BLaER1 (cell line): ENCODE measurements at regions not wholly inside any gene's neighbourhood (a gene's known extent, or its start where the extent isn't known, plus 50 kb on each side); places are given as distances from the start of the nearest gene placed in this dataset.
A peak's percentile ranks its signal among the peaks of the same experiment; 100 is the strongest.

ENCODE experiments used
- H3K27ac ChIP-seq: shearing (Covaris generic); formaldehyde crosslinking; 2 replicates; pipeline ENCODE4 v1.8.1; 2022
- H3K27me3 ChIP-seq: shearing (Covaris generic); formaldehyde crosslinking; 2 replicates; pipeline ENCODE4 v1.8.1; 2022
- H3K36me3 ChIP-seq: shearing (Covaris generic); formaldehyde crosslinking; 2 replicates; pipeline ENCODE4 v1.8.1; 2022
- H3K4me1 ChIP-seq: shearing (Covaris generic); formaldehyde crosslinking; 2 replicates; pipeline ENCODE4 v1.8.1; 2022
- H3K4me2 ChIP-seq: shearing (Covaris generic); formaldehyde crosslinking; 2 replicates; pipeline ENCODE4 v1.8.1; 2022
- H3K4me3 ChIP-seq: shearing (Covaris generic); formaldehyde crosslinking; 2 replicates; pipeline ENCODE4 v1.8.1; 2022
- H3K9ac ChIP-seq: shearing (Covaris generic); formaldehyde crosslinking; 2 replicates; pipeline ENCODE4 v1.8.1; 2022
- H3K9me3 ChIP-seq: shearing (Covaris generic); formaldehyde crosslinking; 2 replicates; pipeline ENCODE4 v1.8.1; 2022
- H4K20me1 ChIP-seq: shearing (Covaris generic); formaldehyde crosslinking; 2 replicates; pipeline ENCODE4 v1.8.1; 2022
- Cebpa-rat ChIP-seq: shearing (Covaris generic); IDR thresholded peaks from 2 replicates; pipeline ENCODE4 v1.8.1; 2022

DNA sequence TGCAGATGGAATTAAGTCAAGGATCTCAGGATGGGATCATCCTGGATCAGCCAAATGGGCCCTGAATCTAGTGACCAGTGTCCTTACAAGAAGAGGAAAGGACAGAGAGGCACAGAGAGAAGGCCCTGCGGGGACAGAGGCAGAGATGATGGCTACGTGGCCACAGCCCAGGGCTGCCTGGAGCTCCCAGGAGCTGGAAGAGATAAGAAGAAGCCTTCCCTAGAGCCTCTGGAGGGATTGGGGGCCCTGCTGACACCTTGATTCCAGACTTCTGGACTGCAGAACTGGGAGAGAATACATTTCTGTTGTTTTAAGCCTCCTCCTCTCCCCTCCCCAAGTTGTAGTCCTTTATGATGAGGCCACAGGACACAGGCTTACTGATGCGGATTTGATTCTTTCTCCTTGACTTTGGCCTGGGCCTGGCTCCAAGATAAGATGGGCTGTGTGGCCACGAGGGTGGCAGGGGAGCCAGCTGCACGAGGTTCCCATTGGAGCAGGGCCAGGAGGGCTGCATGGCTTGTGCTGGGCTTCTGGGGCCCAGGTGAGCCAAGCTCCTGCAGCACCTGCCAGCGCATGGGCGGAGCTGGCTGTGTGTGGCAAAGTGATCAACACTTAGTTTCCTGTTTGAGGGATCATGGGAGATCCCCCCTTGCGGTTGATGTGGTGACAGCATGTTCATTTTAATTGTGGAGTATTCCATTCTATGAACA is 146.1 kb downstream of the IRF8 start:
- H4K20me1 ChIP-seq: no peaks in the 10 kb centered on the region

GRCh38 chr16:86045591-86045971 is 146.6 kb downstream of the IRF8 start:
- H3K27me3 ChIP-seq: no peaks in the 10 kb centered on the region
- H3K4me1 ChIP-seq: peaks cover 84% of the 10 kb centered on the region
- no peak overlapping the region for H3K9ac ChIP-seq
- H3K4me2 ChIP-seq: peak overlapping the region; percentile 84
- H3K27ac ChIP-seq: no peak overlapping the region; the same call in 1 of the 2 replicates
- no peaks in the 10 kb centered on the region for H3K36me3 ChIP-seq
- no peak for TF ChIP-seq Cebpa-rat
- H3K4me3 ChIP-seq: no peak overlapping the region
- H3K9me3 ChIP-seq: no peaks in the 10 kb centered on the region
- H4K20me1 ChIP-seq: no peaks in the 10 kb centered on the region

More for the DNA sequence above, 146.1 kb downstream of the IRF8 start:
- H3K36me3 ChIP-seq: no peaks in the 10 kb centered on the region
- peaks cover 90% of the 10 kb centered on the region for H3K4me1 ChIP-seq
- no peak overlapping the region for H3K4me3 ChIP-seq
- no peak overlapping the region for H3K9ac ChIP-seq
- H3K9me3 ChIP-seq: no peaks in the 10 kb centered on the region
- no peak overlapping the region for H3K27ac ChIP-seq
- TF ChIP-seq Cebpa-rat: no peak
- H3K27me3 ChIP-seq: no peaks in the 10 kb centered on the region
- peak overlapping the region; percentile 84 for H3K4me2 ChIP-seq

DNA sequence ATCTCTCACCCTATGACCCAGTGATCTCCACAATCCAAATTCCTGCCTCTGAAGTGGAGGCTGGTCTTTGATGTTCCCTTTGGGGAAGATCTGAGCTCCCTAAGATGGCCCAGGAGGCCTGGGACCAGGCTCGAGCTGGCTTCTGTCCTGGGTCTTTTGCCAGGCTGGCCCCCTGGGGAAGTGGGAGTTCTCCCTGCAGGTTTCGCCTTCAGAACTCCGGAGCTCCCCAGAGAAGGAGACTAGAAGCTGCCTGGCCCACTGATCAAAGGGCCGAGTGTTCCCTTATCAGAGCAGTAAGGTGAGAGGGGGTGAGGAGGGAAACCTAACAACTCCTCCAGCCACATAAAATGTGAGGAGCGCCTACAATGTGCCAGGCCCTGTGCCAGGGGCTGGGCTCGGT is 147.1 kb downstream of the IRF8 start:
- Histone ChIP-seq H4K20me1 (no peaks in the 10 kb centered on the region), H3K27me3 (no peaks in the 10 kb centered on the region), H3K4me3 (no peak overlapping the region), H3K4me1 (peaks cover 80% of the 10 kb centered on the region), H3K27ac (no peak overlapping the region; the same call in 1 of the 2 replicates), H3K9me3 (no peaks in the 10 kb centered on the region), H3K36me3 (no peaks in the 10 kb centered on the region), H3K4me2 (peak overlapping the region; percentile 84), H3K9ac (0 out of 2 replicates have a peak overlapping the region, but pooled peaks have one; percentile 34)
- TF ChIP-seq Cebpa-rat: no peak

DNA sequence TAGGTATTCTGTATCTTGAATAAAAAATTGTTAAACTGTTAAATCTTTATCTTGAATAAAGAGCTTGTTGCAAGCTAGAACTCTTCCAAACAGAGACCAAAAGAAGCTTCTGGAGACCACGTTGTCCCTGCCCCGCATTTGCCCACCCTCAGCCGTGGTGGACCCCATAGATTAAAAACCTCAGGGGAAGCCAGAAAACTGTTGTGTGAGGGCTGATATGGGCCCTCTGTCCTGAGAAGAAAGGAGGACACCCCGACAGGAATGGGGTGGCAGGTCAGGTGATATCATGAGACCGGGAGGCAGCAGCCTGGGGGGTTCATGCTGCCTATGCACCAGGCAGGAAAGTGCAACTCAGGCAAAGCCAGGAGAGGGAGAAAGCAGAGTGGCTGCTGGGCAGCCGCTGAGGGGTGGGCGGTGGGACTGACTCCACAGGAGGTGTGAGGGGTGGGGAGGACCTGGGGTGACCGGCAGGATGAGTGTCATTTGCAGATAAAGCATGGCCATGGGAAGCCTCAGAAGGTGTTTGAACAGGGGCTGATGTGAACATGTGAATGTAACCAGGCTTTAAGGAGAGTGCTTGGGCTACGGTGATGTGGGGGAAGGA is 147.8 kb downstream of the IRF8 start:
- Histone ChIP-seq H3K9me3 (no peaks in the 10 kb centered on the region), H3K27ac (no peak overlapping the region), H3K4me3 (no peak overlapping the region), H3K27me3 (no peaks in the 10 kb centered on the region), H3K36me3 (no peaks in the 10 kb centered on the region), H3K9ac (no peak overlapping the region), H3K4me2 (peak overlapping the region; percentile 84), H4K20me1 (no peaks in the 10 kb centered on the region), H3K4me1 (peaks cover 72% of the 10 kb centered on the region)
- no peak for TF ChIP-seq Cebpa-rat

DNA sequence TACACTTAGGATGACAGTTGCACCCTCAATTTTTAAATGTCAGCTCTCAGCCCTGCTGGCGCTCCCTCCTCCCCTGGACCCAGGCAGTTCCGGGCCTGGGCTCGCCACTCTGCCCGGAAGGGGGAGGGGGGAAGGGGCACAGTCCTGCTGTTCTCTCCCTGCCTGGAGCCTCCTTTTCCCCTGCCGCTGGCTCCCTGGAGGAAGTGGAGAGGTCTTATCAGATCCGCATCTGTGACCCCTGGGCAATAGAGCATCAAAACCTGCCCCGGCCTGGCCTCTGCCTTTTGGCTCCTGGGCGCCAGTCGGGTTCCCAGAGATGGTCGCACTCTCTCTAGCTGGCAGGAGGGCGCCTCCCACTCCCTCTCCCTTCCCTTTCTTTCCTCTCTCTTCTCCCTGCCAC is 149.3 kb downstream of the IRF8 start:
- H3K4me1 ChIP-seq: peaks cover 58% of the 10 kb centered on the region
- no peak overlapping the region for H3K4me3 ChIP-seq
- no peaks in the 10 kb centered on the region for H3K27me3 ChIP-seq
- H3K4me2 ChIP-seq: peak overlapping the region; percentile 84
- TF ChIP-seq Cebpa-rat: no peak
- H3K36me3 ChIP-seq: no peaks in the 10 kb centered on the region
- no peak overlapping the region for H3K9ac ChIP-seq
- H3K27ac ChIP-seq: no peak overlapping the region
- no peaks in the 10 kb centered on the region for H4K20me1 ChIP-seq
- H3K9me3 ChIP-seq: no peaks in the 10 kb centered on the region

DNA sequence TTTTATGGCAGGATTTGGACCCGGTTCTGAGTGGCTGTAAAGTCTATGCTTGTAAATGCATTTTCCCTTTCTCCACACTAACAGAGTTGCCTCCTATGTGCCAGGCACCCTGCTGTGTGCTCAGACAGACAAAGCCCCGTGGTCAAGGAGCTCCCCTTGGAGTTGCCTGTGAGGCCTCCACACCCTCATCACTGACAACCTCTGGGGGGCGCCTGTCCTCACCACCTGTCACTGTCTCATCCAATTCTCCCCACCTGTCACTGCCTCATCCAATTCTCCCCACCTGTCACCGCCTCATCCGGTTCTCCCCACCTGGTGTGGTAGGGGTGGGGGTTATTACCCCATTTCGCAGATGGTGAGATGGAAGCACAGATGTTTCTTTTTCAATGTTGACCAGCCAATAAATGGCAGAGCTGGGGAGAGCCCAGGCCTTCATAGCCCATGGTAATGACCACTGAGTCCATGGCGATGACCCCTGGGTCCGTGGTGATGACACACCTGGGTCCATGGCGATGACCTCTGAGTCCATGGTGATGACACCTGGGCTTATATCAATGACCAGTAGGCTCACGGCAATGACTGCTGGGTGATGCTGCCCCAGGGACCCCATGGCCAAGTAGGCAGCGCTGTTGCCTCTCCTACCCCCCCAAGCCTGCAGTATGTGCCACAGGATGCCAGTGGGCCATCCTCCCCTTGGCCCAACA is 150.1 kb downstream of the IRF8 start:
- H3K4me3 ChIP-seq: no peak overlapping the region
- H3K27me3 ChIP-seq: no peaks in the 10 kb centered on the region
- no peaks in the 10 kb centered on the region for H3K36me3 ChIP-seq
- TF ChIP-seq Cebpa-rat: no peak
- H3K4me2 ChIP-seq: peak overlapping the region; percentile 84
- H4K20me1 ChIP-seq: no peaks in the 10 kb centered on the region
- no peaks in the 10 kb centered on the region for H3K9me3 ChIP-seq
- no peak overlapping the region for H3K9ac ChIP-seq
- H3K4me1 ChIP-seq: peaks cover 51% of the 10 kb centered on the region
- no peak overlapping the region for H3K27ac ChIP-seq

GRCh38 chr16:86049641-86050040 is 150.7 kb downstream of the IRF8 start:
- Histone ChIP-seq H3K4me1 (peaks cover 45% of the 10 kb centered on the region), H3K4me3 (no peak overlapping the region), H3K27me3 (no peaks in the 10 kb centered on the region), H3K4me2 (no peak overlapping the region), H3K9ac (no peak overlapping the region), H3K36me3 (no peaks in the 10 kb centered on the region), H4K20me1 (no peaks in the 10 kb centered on the region), H3K27ac (no peak overlapping the region), H3K9me3 (no peaks in the 10 kb centered on the region)
- TF ChIP-seq Cebpa-rat: no peak

DNA sequence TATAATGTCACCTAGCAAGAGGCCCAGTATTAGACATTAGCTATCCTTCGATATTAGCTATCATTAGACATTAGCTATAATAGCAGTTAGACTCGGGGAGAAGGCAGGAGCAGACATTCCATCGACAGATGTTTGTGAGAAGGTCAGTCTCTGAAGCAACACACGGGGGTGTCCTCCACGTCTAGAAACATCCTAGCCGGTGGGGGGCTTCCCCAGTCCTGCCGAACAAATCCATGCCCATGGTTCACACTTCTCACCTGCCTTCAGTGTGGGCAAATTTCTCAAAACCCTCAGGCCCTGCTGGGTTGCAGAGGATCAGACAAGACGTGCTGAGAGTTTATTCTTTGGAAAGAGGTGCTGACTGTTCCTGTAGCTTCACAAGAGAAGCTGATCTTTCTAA is 151.1 kb downstream of the IRF8 start:
- Histone ChIP-seq H3K4me2 (no peak overlapping the region), H3K27ac (no peak overlapping the region), H3K9me3 (no peaks in the 10 kb centered on the region), H3K4me3 (no peak overlapping the region), H4K20me1 (no peaks in the 10 kb centered on the region), H3K27me3 (no peaks in the 10 kb centered on the region), H3K36me3 (no peaks in the 10 kb centered on the region), H3K9ac (no peak overlapping the region), H3K4me1 (peaks cover 41% of the 10 kb centered on the region)
- TF ChIP-seq Cebpa-rat: no peak

DNA sequence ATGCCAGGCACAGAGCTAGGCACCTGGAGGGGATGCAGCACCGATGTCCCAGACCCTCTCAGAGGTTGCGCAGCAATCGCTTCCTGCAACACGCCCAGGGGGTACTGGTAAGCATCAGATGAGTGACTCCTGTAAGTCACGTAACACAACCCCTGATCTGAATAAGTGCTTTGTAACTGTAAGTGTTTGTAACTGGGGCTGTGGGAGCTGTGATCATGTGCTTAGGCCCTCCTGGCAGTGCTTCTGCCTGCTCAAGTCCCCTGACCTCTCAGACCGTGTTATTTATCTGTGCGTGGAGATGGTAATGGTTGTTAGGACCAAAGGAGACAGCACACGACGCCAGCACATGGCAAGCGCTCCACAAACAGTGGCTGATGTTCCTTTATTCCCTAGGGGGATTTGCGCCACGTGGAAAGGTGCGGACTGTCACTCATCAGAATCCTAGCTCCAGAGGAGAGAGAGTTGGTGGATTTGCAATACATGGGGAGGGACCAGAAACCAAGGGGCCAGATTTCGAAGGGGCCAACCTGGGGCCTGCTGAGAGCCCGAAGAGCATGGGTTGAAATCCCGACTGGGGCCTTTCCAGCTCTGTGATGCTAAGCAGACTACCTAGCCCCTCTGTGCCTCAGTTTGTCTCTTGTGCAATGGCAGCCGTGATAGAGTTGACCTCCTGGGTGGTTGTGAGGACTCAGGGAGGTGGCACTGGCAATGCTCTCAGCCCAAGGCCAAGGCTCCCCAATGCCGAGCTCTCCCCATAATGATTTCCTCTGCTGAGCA is 151.8 kb downstream of the IRF8 start:
- H3K27me3 ChIP-seq: no peaks in the 10 kb centered on the region
- H3K9ac ChIP-seq: no peak overlapping the region
- H3K4me1 ChIP-seq: peaks cover 34% of the 10 kb centered on the region
- H3K4me3 ChIP-seq: no peak overlapping the region
- H3K9me3 ChIP-seq: no peaks in the 10 kb centered on the region
- H3K36me3 ChIP-seq: no peaks in the 10 kb centered on the region
- no peaks in the 10 kb centered on the region for H4K20me1 ChIP-seq
- H3K4me2 ChIP-seq: no peak overlapping the region
- TF ChIP-seq Cebpa-rat: no peak
- no peak overlapping the region for H3K27ac ChIP-seq
